SK-N-SH (cell line): ENCODE measurements at regions not wholly inside any gene's neighbourhood (a gene's known extent, or its start where the extent isn't known, plus 50 kb on each side); places are given as distances from the start of the nearest gene placed in this dataset.

Experiments
- CTCF ChIA-PET: fragments of 300-600, 350-600 bp; formaldehyde crosslinking; extraction: SDS; loops from one replicate; lab custom pipeline; 2021; lab: Yijun Ruan, JAX
- POLR2A ChIA-PET: fragments of 350-600 bp; sonication (Branson Sonifier 250); formaldehyde crosslinking; extraction: SDS; loops from one replicate; lab custom pipeline; 2020; ENCODE audit warnings: antibody characterized with exemption, inconsistent platforms; lab: Yijun Ruan, JAX
- DNase-seq: peaks from one replicate; pipeline ENCODE4 v3.0.0; 2012
- H2AFZ ChIP-seq: fragments of 200-600 bp; sonication (generic); 2 replicates; pipeline ENCODE4 v1.8.1; 2016; ENCODE audit warnings: antibody characterized with exemption, mild to moderate bottlenecking, low read depth
- H3F3A ChIP-seq: fragments of 200-600 bp; sonication (generic); replicated peaks from 2 replicates; pipeline ENCODE3; 2016; ENCODE audit warnings: antibody characterized with exemption, mild to moderate bottlenecking; ENCODE audit not compliant: insufficient read depth
- H3K27ac ChIP-seq, 2 experiments: fragments of 200-500 bp in 1 of 2; fragments of 200-600 bp in 1 of 2; sonication (Bioruptor generic) in 1 of 2; sonication (generic), shearing (Covaris generic) in 1 of 2; 2 replicates each; pipeline versions ENCODE4 v1.5.1 to v1.6.1; 2014 to 2016; ENCODE audit warnings: low read depth in 2 of 2, inconsistent platforms in 1 of 2, low read length in 1 of 2, mild to moderate bottlenecking in 1 of 2, mixed read lengths in 1 of 2
- H3K27me3 ChIP-seq: fragments of 200-600 bp; sonication (generic), shearing (Covaris generic); 2 replicates; pipeline ENCODE4 v1.6.1; 2016; ENCODE audit warnings: mixed run types; ENCODE audit not compliant: insufficient read depth
- H3K36me3 ChIP-seq, 2 experiments: fragments of 200-500 bp in 1 of 2; fragments of 200-600 bp in 1 of 2; sonication (Bioruptor generic) in 1 of 2; sonication (generic) in 1 of 2; replicated peaks in 1 of 2; 2 replicates each; pipeline versions ENCODE3 to v1.5.1; 2014 to 2016; ENCODE audit warnings: low read length in 1 of 2, mild to moderate bottlenecking in 1 of 2; ENCODE audit not compliant: insufficient read depth in 2 of 2, control insufficient read depth in 1 of 2
- H3K4me1 ChIP-seq, 2 experiments: fragments of 200-500 bp in 1 of 2; fragments of 200-600 bp in 1 of 2; sonication (Bioruptor generic) in 1 of 2; sonication (generic), shearing (Covaris generic) in 1 of 2; 2 replicates each; pipeline versions ENCODE4 v1.5.1 to v1.6.1; 2014 to 2016; ENCODE audit warnings: low read depth in 1 of 2, low read length in 1 of 2, mixed run types in 1 of 2; ENCODE audit not compliant: insufficient read depth in 2 of 2, control insufficient read depth in 1 of 2
- H3K4me2 ChIP-seq: fragments of 200-600 bp; sonication (generic), shearing (Covaris generic); 2 replicates; pipeline ENCODE4 v1.6.1; 2017; ENCODE audit warnings: mixed run types
- H3K4me3 ChIP-seq, 2 experiments: fragments of 200-500 bp in 1 of 2; fragments of 200-600 bp in 1 of 2; sonication (Bioruptor generic) in 1 of 2; sonication (generic), shearing (Covaris generic) in 1 of 2; 2 replicates each; pipeline versions ENCODE4 v1.5.1 to v1.8.1; 2014 to 2016; ENCODE audit warnings: low read depth in 2 of 2, inconsistent platforms in 1 of 2, low read length in 1 of 2, mild to moderate bottlenecking in 1 of 2, mixed read lengths in 1 of 2, moderate library complexity in 1 of 2
- H3K79me2 ChIP-seq: fragments of 200-600 bp; sonication (generic); 2 replicates; pipeline ENCODE4 v1.8.1; 2017; ENCODE audit warnings: mild to moderate bottlenecking; ENCODE audit not compliant: insufficient read depth
- H3K9ac ChIP-seq: fragments of 200-600 bp; sonication (generic); 2 replicates; pipeline ENCODE4 v1.6.1; 2017; ENCODE audit warnings: mixed run types
- H3K9me2 ChIP-seq: fragments of 200-600 bp; sonication (generic); 2 replicates; pipeline ENCODE4 v1.6.1; 2017; ENCODE audit warnings: mixed run types
- H3K9me3 ChIP-seq: fragments of 200-600 bp; sonication (generic); 2 replicates; pipeline ENCODE4 v1.6.1; 2017; ENCODE audit warnings: mixed run types, mild to moderate bottlenecking, moderate library complexity
- H4K20me1 ChIP-seq: fragments of 200-600 bp; sonication (generic); 2 replicates; pipeline ENCODE4 v1.6.1; 2017; ENCODE audit warnings: mild to moderate bottlenecking, mixed run types; ENCODE audit not compliant: insufficient read depth
- CTCF ChIP-seq: fragments of 200-600 bp; sonication (generic); IDR thresholded peaks from 2 replicates; pipeline ENCODE4 v1.6.1; 2017; ENCODE audit warnings: antibody characterized with exemption, mild to moderate bottlenecking, moderate library complexity
- FOXJ3 ChIP-seq: sonication (generic); formaldehyde crosslinking; IDR thresholded peaks from 2 replicates; pipeline ENCODE4 v1.5.1; 2020; ENCODE audit warnings: mild to moderate bottlenecking, missing genetic modification reagents
- GABPA ChIP-seq: IDR thresholded peaks from 2 replicates; pipeline ENCODE4 v1.4.0; 2012; ENCODE audit warnings: low read depth, mild to moderate bottlenecking
- GATA2 ChIP-seq: sonication (generic); formaldehyde crosslinking; IDR thresholded peaks from 2 replicates; pipeline ENCODE4 v1.5.0; 2020; ENCODE audit warnings: mild to moderate bottlenecking, missing genetic modification reagents
- IRF3 ChIP-seq: fragments of 150-350 bp; IDR thresholded peaks from 2 replicates; pipeline ENCODE4 v1.6.1; 2016; ENCODE audit warnings: mild to moderate bottlenecking, low read depth, low read length
- MAX ChIP-seq: IDR thresholded peaks from 2 replicates; pipeline ENCODE4 v1.4.0; 2012; ENCODE audit warnings: low read depth
- MEF2A ChIP-seq: IDR thresholded peaks from 2 replicates; pipeline ENCODE4 v1.4.0; 2012; ENCODE audit warnings: low read depth, borderline replicate concordance
- MXI1 ChIP-seq: IDR thresholded peaks from 2 replicates; pipeline ENCODE4 v1.6.1; 2012; ENCODE audit warnings: mild to moderate bottlenecking, low read depth, low read length, improper control_type of control experiment
- NRF1 ChIP-seq: IDR thresholded peaks from 2 replicates; pipeline ENCODE4 v1.6.1; 2012; ENCODE audit warnings: low read depth, mild to moderate bottlenecking, low read length
- PBX3 ChIP-seq: IDR thresholded peaks from 2 replicates; pipeline ENCODE4; 2012
- POLR2AphosphoS5 ChIP-seq: IDR thresholded peaks from 2 replicates; pipeline ENCODE4 v1.6.1; 2012; ENCODE audit warnings: low read depth, low read length
- REST ChIP-seq: IDR thresholded peaks from 2 replicates; pipeline ENCODE4 v1.6.1; 2012; ENCODE audit warnings: mild to moderate bottlenecking, low read depth, low read length, moderate library complexity
- SIN3A ChIP-seq: IDR thresholded peaks from 2 replicates; pipeline ENCODE4 v1.6.1; 2012; ENCODE audit warnings: low read depth, mild to moderate bottlenecking, low read length, moderate library complexity, borderline replicate concordance
- SMC3 ChIP-seq: IDR thresholded peaks from 2 replicates; pipeline ENCODE4 v1.6.1; 2012; ENCODE audit warnings: low read depth, low read length, improper control_type of control experiment
- TEAD4 ChIP-seq: IDR thresholded peaks from 2 replicates; pipeline ENCODE4 v1.4.0; 2012; ENCODE audit warnings: mild to moderate bottlenecking, borderline replicate concordance; ENCODE audit not compliant: insufficient read depth
- USF1 ChIP-seq: IDR thresholded peaks from 2 replicates; pipeline ENCODE4 v1.4.0; 2012; ENCODE audit warnings: low read depth, borderline replicate concordance
- USF2 ChIP-seq: fragments of 150-350 bp; IDR thresholded peaks from 2 replicates; pipeline ENCODE4 v1.6.1; 2017; ENCODE audit warnings: antibody characterized with exemption, low read length, low read depth, borderline replicate concordance
- ZBTB33 ChIP-seq: IDR thresholded peaks from 2 replicates; pipeline ENCODE4 v1.4.0; 2012; ENCODE audit warnings: low read depth, borderline replicate concordance
- WGBS: methylation state at CpG from one replicate; pipeline ENCODE4 v1.1.6; 2017; ENCODE audit warnings: low lambda C conversion rate; 5-methylcytosine and 5-hydroxymethylcytosine counted together

- DNase-seq, result peak; percentile 49
- Histone ChIP-seq H3K27me3 (peaks cover 22% of the 10 kb centered on the region; the same call in 1 of the 2 replicates), H3K4me3 (no peak overlapping the region), H3K79me2 (no peaks in the 10 kb centered on the region), H3K4me2 (no peak overlapping the region), H3K27ac (no peak overlapping the region), H3K9me3 (no peaks in the 10 kb centered on the region), H3F3A (no peaks in the 10 kb centered on the region), H2AFZ (no peak overlapping the region), H3K9ac (no peak overlapping the region), H3K36me3 (no peaks in the 10 kb centered on the region), H3K9me2 (no peaks in the 10 kb centered on the region), H3K4me1 (no peaks in the 10 kb centered on the region; a peak in 1 of 4 replicates), H4K20me1 (no peaks in the 10 kb centered on the region)
- no peak for TF ChIP-seq POLR2AphosphoS5
- TF ChIP-seq NRF1, result no peak
- TF ChIP-seq IRF3, result no peak
- TF ChIP-seq SMC3, result no peak
- TF ChIP-seq GATA2, result no peak
- no peak for TF ChIP-seq PBX3
- no peak for TF ChIP-seq ZBTB33
- TF ChIP-seq CTCF, result no peak
- TF ChIP-seq MAX, result no peak
- TF ChIP-seq FOXJ3, result no peak
- no peak for TF ChIP-seq TEAD4
- TF ChIP-seq USF2, result no peak
- TF ChIP-seq MXI1, result no peak
- TF ChIP-seq SIN3A, result no peak
- no peak for TF ChIP-seq MEF2A
- no peak for TF ChIP-seq USF1
- TF ChIP-seq REST, result no peak
- no peak for TF ChIP-seq GABPA
- WGBS, result 46% methylated on average over 7 of the region's 15 CpGs
- CTCF ChIA-PET, result interaction anchor here (1.0 to 1.4 kb wide), 2 partner anchors 23 to 224 kb away, joined by 3 read pairs; partner anchors contain the start of gene UQCC2
- POLR2A ChIA-PET, result no interaction called here
These were observed 131.8 kb upstream of the MLN start for GRCh38 chr6:33935439-33936080.
